ENCODE measurements at regions not wholly inside any gene's neighbourhood (a gene's known extent, or its start where the extent isn't known, plus 50 kb on each side); places are given as distances from the start of the nearest gene placed in this dataset.

DNA sequence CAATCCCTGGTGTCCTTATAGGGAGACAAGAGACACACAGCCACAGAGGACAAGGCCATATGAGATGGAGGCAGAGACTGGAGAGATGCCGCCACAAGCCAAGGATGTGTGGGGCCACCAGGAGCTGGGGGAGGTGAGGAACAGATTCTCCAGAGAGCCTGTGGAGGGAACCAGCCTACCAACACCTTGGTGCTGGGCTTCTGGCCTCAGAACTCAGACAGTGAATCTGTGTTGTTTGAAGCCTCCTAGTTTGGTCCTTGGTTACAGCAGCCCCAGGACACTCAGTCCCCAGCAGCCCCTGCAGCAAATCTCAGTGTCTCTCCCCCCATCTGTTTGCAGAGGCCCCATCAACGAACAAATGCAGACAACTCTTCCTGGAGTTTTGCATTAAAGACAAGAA lies 73.2 kb upstream of the BHLHE23 start:
- peaks cover 0 to 75% (median 2%) of the 10 kb centered on the region in 4 donors for H3K27me3 ChIP-seq
- no peak for DNase-seq (ENCODE audit: extremely low spot score)
- H3K4me1 ChIP-seq = no peaks in the 10 kb centered on the region
- H3K9me3 ChIP-seq = peaks cover 0 to 56% (median 34%) of the 10 kb centered on the region in 4 donors
- intact Hi-C loops (cut with DNase I) = no loop called here
- no peak overlapping the region for H3K27ac ChIP-seq (replicated peaks in 1 of 4)
- H3K36me3 ChIP-seq = no peaks in the 10 kb centered on the region
- 57% methylated on average over 2 of the region's 2 CpGs for WGBS
- H3K4me3 ChIP-seq = no peak overlapping the region
- TF ChIP-seq EP300 (IDR thresholded peaks at IDR 0.05) (no peak), POLR2AphosphoS5 (IDR thresholded peaks at IDR 0.05) (no peak), POLR2A (IDR thresholded peaks at IDR 0.05; ENCODE audit: low read depth) (no peak)
- TF ChIP-seq, protein P1, sequence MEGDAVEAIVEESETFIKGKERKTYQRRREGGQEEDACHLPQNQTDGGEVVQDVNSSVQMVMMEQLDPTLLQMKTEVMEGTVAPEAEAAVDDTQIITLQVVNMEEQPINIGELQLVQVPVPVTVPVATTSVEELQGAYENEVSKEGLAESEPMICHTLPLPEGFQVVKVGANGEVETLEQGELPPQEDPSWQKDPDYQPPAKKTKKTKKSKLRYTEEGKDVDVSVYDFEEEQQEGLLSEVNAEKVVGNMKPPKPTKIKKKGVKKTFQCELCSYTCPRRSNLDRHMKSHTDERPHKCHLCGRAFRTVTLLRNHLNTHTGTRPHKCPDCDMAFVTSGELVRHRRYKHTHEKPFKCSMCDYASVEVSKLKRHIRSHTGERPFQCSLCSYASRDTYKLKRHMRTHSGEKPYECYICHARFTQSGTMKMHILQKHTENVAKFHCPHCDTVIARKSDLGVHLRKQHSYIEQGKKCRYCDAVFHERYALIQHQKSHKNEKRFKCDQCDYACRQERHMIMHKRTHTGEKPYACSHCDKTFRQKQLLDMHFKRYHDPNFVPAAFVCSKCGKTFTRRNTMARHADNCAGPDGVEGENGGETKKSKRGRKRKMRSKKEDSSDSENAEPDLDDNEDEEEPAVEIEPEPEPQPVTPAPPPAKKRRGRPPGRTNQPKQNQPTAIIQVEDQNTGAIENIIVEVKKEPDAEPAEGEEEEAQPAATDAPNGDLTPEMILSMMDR (IDR thresholded peaks at IDR 0.05) = no peak

DNA sequence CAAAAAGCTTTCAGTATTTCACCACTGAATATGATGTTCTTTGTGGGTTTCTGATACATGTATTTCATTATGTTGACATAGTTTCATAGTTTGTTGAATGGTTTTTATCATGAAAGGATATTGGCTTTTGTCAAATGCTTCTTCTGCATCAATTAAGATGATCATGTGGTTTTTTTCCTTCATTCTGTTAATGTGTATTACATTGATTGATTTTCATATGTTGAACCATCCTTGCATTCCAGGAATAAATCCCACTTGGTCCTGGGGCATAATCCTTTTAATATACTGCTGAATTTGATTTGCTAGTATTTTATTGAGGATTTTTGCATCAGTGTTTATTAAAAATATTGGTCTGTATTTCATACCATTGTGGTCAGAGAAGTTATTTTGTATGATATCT lies 70.9 kb upstream of the BHLHE23 start:
- intact Hi-C loops (cut with DNase I) = no loop called here
- DNase-seq (ENCODE audit: extremely low spot score) = no peak
- Histone ChIP-seq H3K4me1 (no peaks in the 10 kb centered on the region), H3K27ac (replicated peaks in 1 of 4) (no peak overlapping the region), H3K27me3 (peaks cover 0 to 75% (median 12%) of the 10 kb centered on the region in 4 donors), H3K9me3 (peaks cover 0 to 56% (median 34%) of the 10 kb centered on the region in 4 donors), H3K4me3 (no peak overlapping the region), H3K36me3 (no peaks in the 10 kb centered on the region)
- TF ChIP-seq, protein P1 (IDR thresholded peaks at IDR 0.05) = no peak
- no peak for TF ChIP-seq POLR2A (IDR thresholded peaks at IDR 0.05; ENCODE audit: low read depth)
- TF ChIP-seq POLR2AphosphoS5 (IDR thresholded peaks at IDR 0.05) = no peak
- no peak for TF ChIP-seq EP300 (IDR thresholded peaks at IDR 0.05)

DNA sequence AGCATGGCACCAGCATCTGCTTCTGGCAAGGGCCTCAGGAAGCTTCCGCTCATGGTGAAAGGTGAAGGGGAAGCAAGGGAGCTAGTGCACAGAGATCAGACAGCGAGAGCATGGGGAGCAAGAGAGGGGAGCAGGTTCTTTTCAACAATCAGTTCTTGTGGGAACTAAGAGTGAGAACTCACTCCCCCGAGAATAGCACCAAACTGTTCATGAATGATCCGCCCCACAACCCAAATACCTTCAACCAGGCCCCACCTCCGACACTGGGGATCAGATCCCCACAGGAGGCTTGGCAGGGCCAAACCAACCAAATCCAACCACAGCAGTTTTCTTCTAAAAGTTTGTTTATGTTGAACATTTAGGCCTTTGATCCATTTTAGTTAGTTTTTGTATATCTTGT lies 69.7 kb upstream of the BHLHE23 start:
- peaks cover 0 to 75% (median 22%) of the 10 kb centered on the region in 4 donors for H3K27me3 ChIP-seq
- peaks cover 0 to 56% (median 34%) of the 10 kb centered on the region in 4 donors for H3K9me3 ChIP-seq
- no peak overlapping the region for H3K4me3 ChIP-seq
- DNase-seq (ENCODE audit: extremely low spot score) = no peak
- H3K4me1 ChIP-seq = peaks cover 0 to 11% (median 3%) of the 10 kb centered on the region in 4 donors
- 86% methylated on average over 5 of the region's 5 CpGs for WGBS
- no peaks in the 10 kb centered on the region for H3K36me3 ChIP-seq
- no peak overlapping the region for H3K27ac ChIP-seq (replicated peaks in 1 of 4)
- TF ChIP-seq EP300 (IDR thresholded peaks at IDR 0.05) = no peak
- no peak for TF ChIP-seq POLR2A (IDR thresholded peaks at IDR 0.05; ENCODE audit: low read depth)
- TF ChIP-seq, protein P1 (IDR thresholded peaks at IDR 0.05) = no peak
- no peak for TF ChIP-seq POLR2AphosphoS5 (IDR thresholded peaks at IDR 0.05)
- intact Hi-C loops (cut with DNase I) = no loop called here

DNA sequence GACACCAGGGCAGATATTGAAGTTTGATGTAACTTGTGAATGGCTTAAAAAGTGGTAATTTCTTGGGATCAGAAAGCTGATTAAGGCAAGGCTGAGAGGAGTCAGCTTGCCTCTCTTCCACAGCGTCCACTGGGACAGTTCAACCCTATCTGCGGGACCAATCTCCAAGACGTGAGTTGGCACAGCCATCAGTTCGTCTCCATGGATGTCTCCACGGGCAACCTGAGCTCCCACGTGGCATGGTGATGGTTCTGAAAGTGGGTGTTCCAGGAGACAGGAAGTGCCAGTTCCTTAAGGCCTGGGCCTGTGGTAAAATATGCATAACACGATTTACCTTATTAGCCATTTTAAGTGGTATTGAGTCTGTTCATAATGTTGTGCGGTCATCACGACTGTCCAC lies 67.9 kb upstream of the BHLHE23 start:
- peaks cover 0 to 75% (median 30%) of the 10 kb centered on the region in 4 donors for H3K27me3 ChIP-seq
- peaks cover 0 to 14% (median 3%) of the 10 kb centered on the region in 4 donors for H3K4me1 ChIP-seq
- TF ChIP-seq POLR2AphosphoS5 (IDR thresholded peaks at IDR 0.05) = no peak
- TF ChIP-seq, protein P1 (IDR thresholded peaks at IDR 0.05) = no peak
- no peak for TF ChIP-seq EP300 (IDR thresholded peaks at IDR 0.05)
- TF ChIP-seq POLR2A (IDR thresholded peaks at IDR 0.05; ENCODE audit: low read depth) = no peak
- no peak overlapping the region for H3K4me3 ChIP-seq
- intact Hi-C loops (cut with DNase I) = no loop called here
- peaks cover 0 to 42% (median 30%) of the 10 kb centered on the region in 4 donors for H3K9me3 ChIP-seq
- DNase-seq (ENCODE audit: extremely low spot score) = no peak
- no peaks in the 10 kb centered on the region for H3K36me3 ChIP-seq
- WGBS = 65% methylated on average over 8 of the region's 9 CpGs
- no peak overlapping the region for H3K27ac ChIP-seq (replicated peaks in 1 of 4)

DNA sequence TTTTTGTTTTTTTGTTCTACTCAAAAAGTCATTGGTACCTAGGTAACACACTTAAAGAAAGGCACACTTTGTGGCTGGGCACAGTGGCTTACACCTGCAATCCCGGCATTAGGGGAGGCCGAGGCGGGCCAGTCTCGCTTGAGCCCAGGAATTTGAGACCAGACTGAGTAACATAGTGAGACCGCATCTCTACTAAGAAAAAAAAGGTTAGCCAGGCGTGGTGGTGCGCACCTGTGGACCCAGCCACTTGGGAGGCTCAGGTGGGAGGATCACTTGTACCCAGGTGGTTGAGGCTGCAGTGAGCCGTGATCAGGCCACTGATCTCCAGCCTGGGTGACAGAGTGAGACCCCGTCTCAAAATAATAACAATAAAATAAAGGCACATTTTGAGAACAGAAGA lies 67.4 kb upstream of the BHLHE23 start:
- TF ChIP-seq, protein P1 (IDR thresholded peaks at IDR 0.05) = no peak
- no peak for TF ChIP-seq POLR2AphosphoS5 (IDR thresholded peaks at IDR 0.05)
- no peak for TF ChIP-seq EP300 (IDR thresholded peaks at IDR 0.05)
- TF ChIP-seq POLR2A (IDR thresholded peaks at IDR 0.05; ENCODE audit: low read depth) = no peak
- no peak for DNase-seq (ENCODE audit: extremely low spot score)
- WGBS = 87% methylated on average over 9 of the region's 9 CpGs
- Histone ChIP-seq H3K4me1 (peaks cover 0 to 17% (median 5%) of the 10 kb centered on the region in 4 donors), H3K9me3 (peaks cover 0 to 38% (median 28%) of the 10 kb centered on the region in 4 donors), H3K27ac (replicated peaks in 1 of 4) (no peak overlapping the region), H3K36me3 (no peaks in the 10 kb centered on the region), H3K4me3 (no peak overlapping the region), H3K27me3 (peaks cover 0 to 75% (median 30%) of the 10 kb centered on the region in 4 donors)
- intact Hi-C loops (cut with DNase I) = no loop called here
